ENCODE measurements at regions not wholly inside any gene's neighbourhood (a gene's known extent, or its start where the extent isn't known, plus 50 kb on each side); places are given as distances from the start of the nearest gene placed in this dataset.

- no peak for DNase-seq
Observed at GRCh38 chr11:119880143-119880542, 151.1 kb upstream of the NECTIN1 start.

GRCh38 chr11:119878990-119879389 is 150.0 kb upstream of the NECTIN1 start:
- no peak for DNase-seq

- no peak for DNase-seq
Observed at GRCh38 chr11:119876841-119877240, 147.8 kb upstream of the NECTIN1 start.

GRCh38 chr11:119875841-119876600 is 147.0 kb upstream of the NECTIN1 start:
- no peak for DNase-seq

GRCh38 chr11:119874660-119875238 is 145.7 kb upstream of the NECTIN1 start:
- peak; percentile 57 to 58 for DNase-seq

- no peak for DNase-seq
Observed at GRCh38 chr11:119873761-119874421, 144.9 kb upstream of the NECTIN1 start.

- no peak for DNase-seq
Observed at GRCh38 chr11:119872611-119873310, 143.8 kb upstream of the NECTIN1 start.

GRCh38 chr11:119865661-119866156 is 136.7 kb upstream of the NECTIN1 start:
- no peak for DNase-seq

- peak in 1 of 2 experiments; percentile 69 for DNase-seq
Observed at GRCh38 chr11:119864836-119865235, 135.8 kb upstream of the NECTIN1 start.

GRCh38 chr11:119863851-119864601 is 135.0 kb upstream of the NECTIN1 start:
- DNase-seq = peak; percentile 100

- no peak for DNase-seq
Observed at GRCh38 chr11:119863236-119863635, 134.2 kb upstream of the NECTIN1 start.

- DNase-seq = peak in 1 of 2 experiments; percentile 73
Observed at GRCh38 chr11:119861160-119861559, 132.2 kb upstream of the NECTIN1 start.

GRCh38 chr11:119860561-119861094 is 131.6 kb upstream of the NECTIN1 start:
- peak; percentile 39 to 70 for DNase-seq

GRCh38 chr11:119859684-119860083 is 130.7 kb upstream of the NECTIN1 start:
- no peak for DNase-seq

- DNase-seq = no peak
Observed at GRCh38 chr11:119858288-119858687, 129.3 kb upstream of the NECTIN1 start.

GRCh38 chr11:119856681-119857485 is 127.9 kb upstream of the NECTIN1 start:
- no peak for DNase-seq

- no peak for DNase-seq
Observed at GRCh38 chr11:119855066-119855465, 126.1 kb upstream of the NECTIN1 start.

- DNase-seq = peak; percentile 67 to 88
Observed at GRCh38 chr11:119854521-119854920, 125.5 kb upstream of the NECTIN1 start.

GRCh38 chr11:119853581-119854360 is 124.8 kb upstream of the NECTIN1 start:
- no peak for DNase-seq

- peak; percentile 68 to 83 for DNase-seq
Observed at GRCh38 chr11:119852741-119853140, 123.7 kb upstream of the NECTIN1 start.

All from NCI-H526 (cell line).